ENCODE measurements at regions not wholly inside any gene's neighbourhood (a gene's known extent, or its start where the extent isn't known, plus 50 kb on each side); places are given as distances from the start of the nearest gene placed in this dataset.

GRCh38 chr3:27614592-27614991 is 107.5 kb downstream of the EOMES start (continued):
- TF ChIP-seq ZNF318 (CRISPR knock-in tag; IDR thresholded peaks at IDR 0.05) (no peak), KLF11 (CRISPR knock-in tag; IDR thresholded peaks at IDR 0.05) (no peak)

- H3K4me2 ChIP-seq (ENCODE audit: low read depth, low read length), result no peak overlapping the region
- H3K4me3 ChIP-seq (replicated peaks in 1 of 3; ENCODE audit: insufficient read depth in 1 of 3, low read depth in 2 of 3, low read length in 3 of 3), result no peak overlapping the region
- no peaks in the 10 kb centered on the region for H4K20me1 ChIP-seq (ENCODE audit: insufficient read depth, low read length)
- no TSS peak for BruUV-seq (replicated peaks)
- H3K27me3 ChIP-seq (ENCODE audit: control insufficient read depth in 1 of 2, insufficient read depth in 2 of 2, low read length in 2 of 2), result no peaks in the 10 kb centered on the region; a peak in 1 of 5 replicates
- FAIRE-seq (no peak), ATAC-seq (no peak), DNase-seq (ENCODE audit: low spot score) (no peak)
- H3K9me3 ChIP-seq (ENCODE audit: low read length), result peaks cover 16% of the 10 kb centered on the region
- intact Hi-C loops (cut with micrococcal nuclease; ENCODE audit: unreplicated experiment) (no loop called here), in situ Hi-C loops (cut with HindIII; ENCODE audit: extremely low pct_ligation_motif_present, low pct_unique_long_range_greater_than_20kb) (no loop called here)
- no peak overlapping the region for H3K27ac ChIP-seq (ENCODE audit: extremely low read length, insufficient read depth, low read length)
- ChIA-PET CTCF (ENCODE audit: low intra/inter-chr PET ratio, low total read pairs) (no interaction called here), POLR2A (no interaction called here)
- 16% methylated on average over 2 of the region's 2 CpGs for WGBS (ENCODE audit: low lambda C conversion rate)
- H3K9ac ChIP-seq (ENCODE audit: insufficient read depth, low read depth, low read length), result no peak overlapping the region
- no peaks in the 10 kb centered on the region for H3K4me1 ChIP-seq (ENCODE audit: insufficient read depth, low read length)
- H2AFZ ChIP-seq (ENCODE audit: low read length), result no peak overlapping the region
- H3K36me3 ChIP-seq (replicated peaks in 1 of 2; ENCODE audit: control insufficient read depth in 1 of 2, insufficient read depth in 2 of 2, low read length in 2 of 2), result no peaks in the 10 kb centered on the region
- no peaks in the 10 kb centered on the region for H3K79me2 ChIP-seq (ENCODE audit: insufficient read depth, low read length)
- TF ChIP-seq ZBTB3 (CRISPR knock-in tag; IDR thresholded peaks at IDR 0.05; ENCODE audit: borderline replicate concordance, low read depth) (no peak), RFXAP (CRISPR knock-in tag; IDR thresholded peaks at IDR 0.05; ENCODE audit: borderline replicate concordance) (no peak), POLR2AphosphoS2 (IDR thresholded peaks at IDR 0.05; ENCODE audit: low read depth, low read length) (no peak), ZBTB8A (CRISPR knock-in tag; IDR thresholded peaks at IDR 0.05; ENCODE audit: borderline replicate concordance, low read depth) (no peak), HNRNPK (IDR thresholded peaks at IDR 0.05; ENCODE audit: low read depth, low read length, poor library complexity, severe bottlenecking) (no peak), IKZF1 (IDR thresholded peaks at IDR 0.05) (no peak), NR2C2 (CRISPR knock-in tag; IDR thresholded peaks at IDR 0.05; ENCODE audit: borderline replicate concordance) (no peak), ZNF597 (CRISPR knock-in tag; IDR thresholded peaks at IDR 0.05) (no peak), EHMT2 (IDR thresholded peaks at IDR 0.05; ENCODE audit: borderline replicate concordance, low read depth, low read length) (no peak), NR2F2 (IDR thresholded peaks at IDR 0.05; ENCODE audit: borderline replicate concordance, low read depth) (no peak), MTA3 (CRISPR knock-in tag; IDR thresholded peaks at IDR 0.05) (no peak)
These were observed 108.2 kb downstream of the EOMES start for GRCh38 chr3:27613846-27614500.
